ENCODE measurements at regions not wholly inside any gene's neighbourhood (a gene's known extent, or its start where the extent isn't known, plus 50 kb on each side); places are given as distances from the start of the nearest gene placed in this dataset.
A peak's percentile ranks its signal among the peaks of the same experiment; 100 is the strongest.

GRCh38 chr3:144865948-144866347, 894.3 kb downstream of the DIPK2A start:
- no peaks in the 10 kb centered on the region for H3K36me3 ChIP-seq (ENCODE audit: insufficient read depth, low read length, poor library complexity, severe bottlenecking)
- TF ChIP-seq CTCF (conservative IDR thresholded peaks at IDR 0.05; ENCODE audit: low read depth, low read length) (no peak), EZH2 (IDR thresholded peaks at IDR 0.05; ENCODE audit: borderline replicate concordance, low read depth, low read length, poor library complexity, severe bottlenecking) (no peak)
- intact Hi-C loops (cut with micrococcal nuclease; ENCODE audit: unreplicated experiment): no loop called here
- H3K4me1 ChIP-seq (ENCODE audit: insufficient read depth, low read length, poor library complexity, severe bottlenecking): peaks cover 17% of the 10 kb centered on the region
- no peaks in the 10 kb centered on the region for H3K9me3 ChIP-seq (ENCODE audit: low read depth, low read length, poor library complexity, severe bottlenecking)
- H3K4me3 ChIP-seq (ENCODE audit: low read depth, low read length, poor library complexity, severe bottlenecking): no peak overlapping the region
- ChIA-PET POLR2A (ENCODE audit: low non-redundant PET) (no interaction called here), CTCF (no interaction called here)
- no peak overlapping the region for H3K27ac ChIP-seq (ENCODE audit: low read depth, low read length, poor library complexity, severe bottlenecking)
- BruUV-seq (replicated peaks): no TSS peak
- H3K27me3 ChIP-seq (replicated peaks; ENCODE audit: insufficient read depth, low read depth, low read length, poor library complexity): no peaks in the 10 kb centered on the region
- DNase-seq (ENCODE audit: low spot score): peak; percentile 40

- intact Hi-C loops (cut with micrococcal nuclease; ENCODE audit: unreplicated experiment): no loop called here
- Histone ChIP-seq H3K27me3 (replicated peaks; ENCODE audit: insufficient read depth, low read depth, low read length, poor library complexity) (no peaks in the 10 kb centered on the region), H3K36me3 (ENCODE audit: insufficient read depth, low read length, poor library complexity, severe bottlenecking) (no peaks in the 10 kb centered on the region), H3K4me3 (ENCODE audit: low read depth, low read length, poor library complexity, severe bottlenecking) (no peak overlapping the region), H3K4me1 (ENCODE audit: insufficient read depth, low read length, poor library complexity, severe bottlenecking) (peaks cover 19% of the 10 kb centered on the region), H3K9me3 (ENCODE audit: low read depth, low read length, poor library complexity, severe bottlenecking) (no peaks in the 10 kb centered on the region), H3K27ac (ENCODE audit: low read depth, low read length, poor library complexity, severe bottlenecking) (no peak overlapping the region)
- CTCF ChIA-PET: no interaction called here
- POLR2A ChIA-PET (ENCODE audit: low non-redundant PET): no interaction called here
- no peak for DNase-seq (ENCODE audit: low spot score)
- TF ChIP-seq EZH2 (IDR thresholded peaks at IDR 0.05; ENCODE audit: borderline replicate concordance, low read depth, low read length, poor library complexity, severe bottlenecking): no peak
- TF ChIP-seq CTCF (conservative IDR thresholded peaks at IDR 0.05; ENCODE audit: low read depth, low read length): no peak
- no TSS peak for BruUV-seq (replicated peaks)
Observed at GRCh38 chr3:144866476-144866875, 894.9 kb downstream of the DIPK2A start.

GRCh38 chr3:144868506-144868905, 896.9 kb downstream of the DIPK2A start:
- BruUV-seq (replicated peaks): no TSS peak

More at GRCh38 chr3:144868506-144868905, 896.9 kb downstream of the DIPK2A start:
- ChIA-PET CTCF (no interaction called here), POLR2A (ENCODE audit: low non-redundant PET) (no interaction called here)
- Histone ChIP-seq H3K36me3 (ENCODE audit: insufficient read depth, low read length, poor library complexity, severe bottlenecking) (no peaks in the 10 kb centered on the region), H3K4me1 (ENCODE audit: insufficient read depth, low read length, poor library complexity, severe bottlenecking) (peaks cover 27% of the 10 kb centered on the region), H3K9me3 (ENCODE audit: low read depth, low read length, poor library complexity, severe bottlenecking) (no peaks in the 10 kb centered on the region), H3K4me3 (ENCODE audit: low read depth, low read length, poor library complexity, severe bottlenecking) (no peak overlapping the region), H3K27ac (ENCODE audit: low read depth, low read length, poor library complexity, severe bottlenecking) (no peak overlapping the region), H3K27me3 (replicated peaks; ENCODE audit: insufficient read depth, low read depth, low read length, poor library complexity) (no peaks in the 10 kb centered on the region)
- DNase-seq (ENCODE audit: low spot score): peak; percentile 38
- intact Hi-C loops (cut with micrococcal nuclease; ENCODE audit: unreplicated experiment): no loop called here
- TF ChIP-seq EZH2 (IDR thresholded peaks at IDR 0.05; ENCODE audit: borderline replicate concordance, low read depth, low read length, poor library complexity, severe bottlenecking): no peak
- TF ChIP-seq CTCF (conservative IDR thresholded peaks at IDR 0.05; ENCODE audit: low read depth, low read length): no peak

Data from A673 (cell line).